GM06990 (cell line): ENCODE measurements at regions not wholly inside any gene's neighbourhood (a gene's known extent, or its start where the extent isn't known, plus 50 kb on each side); places are given as distances from the start of the nearest gene placed in this dataset.

ENCODE experiments used
- DNase-seq: peaks from one replicate; pipeline ENCODE4 v3.0.0-alpha.2; 2011; ENCODE audit not compliant: insufficient read length; ENCODE audit errors: extremely low read depth
- H3K27me3 ChIP-seq: replicated peaks from 2 replicates; pipeline ENCODE4 v1.6.0; 2011; ENCODE audit warnings: low read length; ENCODE audit not compliant: control insufficient read depth, insufficient read depth
- H3K36me3 ChIP-seq: 2 replicates; pipeline ENCODE4 v1.5.1; 2011; ENCODE audit warnings: low read length; ENCODE audit not compliant: control insufficient read depth, insufficient read depth
- H3K4me3 ChIP-seq: replicated peaks from 2 replicates; pipeline ENCODE4 v1.5.1; 2011; ENCODE audit warnings: low read depth, mild to moderate bottlenecking, control low read depth, low read length
- CTCF ChIP-seq: IDR thresholded peaks from 2 replicates; pipeline ENCODE4 v1.5.1; 2011; ENCODE audit warnings: low read length, control low read depth, mild to moderate bottlenecking, inconsistent platforms; ENCODE audit not compliant: insufficient read depth, poor library complexity, severe bottlenecking

- H3K4me3 ChIP-seq, result no peak overlapping the region
- no peak for DNase-seq
- no peaks in the 10 kb centered on the region for H3K36me3 ChIP-seq
- TF ChIP-seq CTCF, result no peak
- no peaks in the 10 kb centered on the region; the same call in 1 of the 2 replicates for H3K27me3 ChIP-seq
Observed at GRCh38 chr1:37294096-37294495, 180.3 kb upstream of the ZC3H12A start.

GRCh38 chr1:37294529-37294928 is 179.9 kb upstream of the ZC3H12A start:
- no peaks in the 10 kb centered on the region for H3K36me3 ChIP-seq
- no peaks in the 10 kb centered on the region; the same call in 1 of the 2 replicates for H3K27me3 ChIP-seq
- no peak for TF ChIP-seq CTCF
- DNase-seq, result no peak
- H3K4me3 ChIP-seq, result no peak overlapping the region

GRCh38 chr1:37298769-37299168 is 175.6 kb upstream of the ZC3H12A start:
- no peak for TF ChIP-seq CTCF
- no peaks in the 10 kb centered on the region; the same call in 1 of the 2 replicates for H3K27me3 ChIP-seq
- no peak for DNase-seq

GRCh38 chr1:37299216-37299615 is 175.2 kb upstream of the ZC3H12A start:
- no peak overlapping the region for H3K4me3 ChIP-seq
- DNase-seq, result no peak
- TF ChIP-seq CTCF, result no peak
- H3K36me3 ChIP-seq, result no peaks in the 10 kb centered on the region
- no peaks in the 10 kb centered on the region; the same call in 1 of the 2 replicates for H3K27me3 ChIP-seq

More at GRCh38 chr1:37298769-37299168, 175.6 kb upstream of the ZC3H12A start:
- no peak overlapping the region for H3K4me3 ChIP-seq
- no peaks in the 10 kb centered on the region for H3K36me3 ChIP-seq

DNA sequence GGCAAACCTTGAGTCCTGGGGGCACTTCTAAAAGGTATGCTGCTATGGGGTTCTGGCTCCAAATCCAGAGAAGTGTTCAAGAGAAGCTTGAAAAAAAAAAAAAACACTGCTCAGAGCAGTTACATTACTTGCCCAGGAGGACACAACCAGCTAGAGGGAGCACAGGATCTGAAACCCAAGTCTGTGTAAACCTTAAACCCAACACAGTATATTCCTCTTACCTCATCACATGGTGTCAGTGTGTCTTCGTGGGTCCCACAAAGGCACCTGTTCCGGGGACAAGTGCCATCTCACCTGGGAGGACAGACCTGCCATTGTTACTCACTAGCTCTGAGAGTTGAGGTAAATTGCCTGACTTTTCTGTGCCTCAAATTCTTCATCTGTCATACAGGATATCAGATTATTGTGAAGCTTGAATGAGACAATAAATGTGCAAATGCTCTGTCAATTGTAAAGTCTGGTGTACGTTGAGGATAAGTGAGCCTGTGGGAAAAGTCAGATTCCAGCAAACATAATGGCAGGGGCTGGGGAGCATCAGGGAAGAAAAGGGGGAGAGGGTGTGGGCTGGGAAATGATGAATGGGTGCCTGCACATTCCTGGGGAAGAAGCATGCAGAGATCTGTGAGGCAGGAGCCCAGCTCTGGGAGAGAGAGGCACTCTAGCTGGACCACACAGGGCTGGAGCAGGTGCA is 170.4 kb upstream of the ZC3H12A start:
- Histone ChIP-seq H3K36me3 (no peaks in the 10 kb centered on the region), H3K27me3 (peaks cover 2% of the 10 kb centered on the region), H3K4me3 (no peak overlapping the region)
- no peak for TF ChIP-seq CTCF
- no peak for DNase-seq
